Hematopoietic multipotent progenitor cell treated with erythropoietin and hydrocortisone succinate and interleukin-3 and kit ligand, for 6 days (in vitro differentiated cells): ENCODE measurements at regions not wholly inside any gene's neighbourhood (a gene's known extent, or its start where the extent isn't known, plus 50 kb on each side); places are given as distances from the start of the nearest gene placed in this dataset.
"Not testable (repeated sequence)": the region's sequence is repeated elsewhere in the genome, so short reads cannot be mapped to it uniquely, and the experiment has no call there.

ENCODE experiments used
- DNase-seq: peaks from one replicate; pipeline ENCODE4 v3.0.0-alpha.2; 2015

DNA sequence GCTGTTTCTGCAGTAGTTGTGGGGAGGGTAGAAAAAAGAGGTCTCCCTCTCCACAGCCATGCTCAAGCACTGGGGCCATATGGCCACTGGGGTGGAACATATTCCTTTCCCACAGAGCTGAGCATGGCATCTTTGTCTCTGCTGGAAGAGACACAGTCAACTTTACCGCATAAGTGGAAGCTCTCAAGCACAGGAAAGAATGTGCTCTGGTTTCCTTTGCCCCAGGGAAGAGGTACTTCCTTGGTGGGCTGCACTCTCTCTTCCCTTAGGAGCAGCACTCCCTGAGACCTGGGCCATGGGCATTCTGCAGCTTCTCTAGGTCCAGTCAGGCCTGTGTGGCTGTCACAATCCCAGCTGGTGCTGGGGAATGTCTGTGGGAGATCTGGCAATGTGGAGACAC is 168.5 kb upstream of the ACTBL2 start:
- DNase-seq: no peak

DNA sequence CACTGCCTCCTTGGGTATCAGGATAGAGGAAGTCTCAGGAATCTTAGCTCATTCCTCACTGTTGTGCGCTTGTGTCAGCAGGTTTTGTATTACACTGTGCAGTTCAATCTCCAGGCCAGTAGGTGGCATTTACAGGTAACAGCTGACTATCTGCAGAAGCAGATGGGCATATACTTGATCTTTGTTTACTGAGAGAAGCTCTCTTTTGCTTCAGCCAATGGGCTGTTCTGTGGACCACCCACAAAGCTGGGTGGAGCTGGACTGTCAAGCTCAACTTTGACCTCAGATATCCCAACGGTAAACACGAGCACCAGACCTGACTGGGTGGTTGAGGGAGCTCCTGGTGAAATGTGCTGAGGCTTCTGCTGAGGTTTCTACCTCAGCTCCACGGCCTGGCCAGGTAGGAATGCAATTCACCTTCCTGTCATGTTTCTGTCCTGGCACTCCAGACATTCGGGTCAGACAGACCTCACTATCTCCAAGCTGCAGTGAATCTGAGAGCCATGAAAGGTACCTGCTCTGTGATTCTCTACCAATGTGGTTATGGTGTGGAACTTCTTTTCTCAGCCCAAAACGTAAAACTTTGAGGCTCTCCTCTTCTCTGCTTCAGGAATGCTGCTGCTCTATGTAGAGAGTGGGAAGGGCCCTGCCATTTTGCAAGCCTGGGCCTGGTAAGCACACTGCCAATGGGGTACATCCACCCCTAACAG is 167.9 kb upstream of the ACTBL2 start:
- peak; percentile 71 for DNase-seq

DNA sequence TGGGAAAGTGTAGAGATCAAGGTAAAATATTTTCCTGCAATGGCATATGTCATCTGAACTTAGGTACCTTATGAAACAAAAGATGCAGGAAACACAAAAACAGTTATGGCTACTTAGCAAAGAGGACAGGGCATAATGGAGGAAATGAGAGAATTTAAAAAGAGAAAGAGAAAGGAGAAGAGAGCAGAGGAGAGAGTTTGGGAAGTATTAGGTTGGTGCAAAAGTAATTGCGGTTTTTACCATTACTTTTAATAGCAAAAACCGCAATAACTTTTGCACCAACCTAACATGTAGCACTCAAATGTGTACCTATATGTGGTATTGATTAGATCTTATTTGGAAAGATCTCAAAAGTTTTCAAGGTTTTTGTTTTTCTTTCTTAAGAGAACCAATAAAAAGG is 160.1 kb upstream of the ACTBL2 start:
- DNase-seq: no peak

DNA sequence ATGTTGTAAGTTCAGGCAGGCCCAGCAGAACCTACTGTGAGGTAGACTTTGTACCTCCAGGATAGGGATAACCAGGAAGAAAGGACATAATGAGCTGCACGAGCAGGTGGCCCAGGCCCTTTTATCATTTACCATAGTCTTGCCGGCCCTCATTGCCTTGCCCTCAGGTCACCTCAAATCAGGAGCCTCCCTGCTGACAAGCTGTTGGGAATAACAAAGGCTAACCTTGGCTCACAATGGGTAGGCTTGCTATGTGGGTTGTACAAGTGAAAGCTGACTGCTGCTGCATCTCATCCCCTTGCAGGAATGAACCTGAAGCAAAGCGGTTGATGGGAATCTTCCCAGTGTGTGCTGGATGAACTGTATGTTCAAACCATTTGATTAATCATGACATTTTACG is 159.5 kb upstream of the ACTBL2 start:
- DNase-seq: no peak

DNA sequence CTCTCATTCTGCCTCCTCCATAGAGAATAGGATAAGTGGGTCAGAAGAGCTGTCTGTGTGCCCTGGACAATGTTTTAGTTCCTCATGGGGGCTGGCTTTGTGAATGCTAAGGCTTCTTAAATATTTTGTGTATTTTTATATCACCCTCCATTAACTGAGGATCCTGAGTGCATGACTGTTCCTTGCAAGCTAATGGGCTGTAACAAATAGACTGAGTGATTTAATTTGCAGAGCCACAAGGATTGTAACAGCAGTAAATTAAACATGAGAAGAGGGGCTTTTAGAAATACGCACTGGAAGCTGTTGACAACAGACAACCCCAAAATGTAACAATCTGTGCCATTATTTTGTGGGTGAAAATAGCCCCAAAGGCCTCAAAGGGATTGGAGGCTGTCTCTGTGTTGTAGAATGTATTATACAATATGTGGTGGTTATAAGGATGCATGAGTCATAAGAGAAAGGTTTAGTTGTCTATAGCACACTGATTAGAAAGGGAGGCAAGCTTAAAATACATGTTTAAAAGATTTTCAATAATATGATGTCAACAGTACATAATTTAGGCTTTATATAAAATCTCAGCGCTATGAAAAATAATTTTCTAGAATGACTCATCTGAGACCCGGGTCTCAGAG is 152.7 kb upstream of the ACTBL2 start:
- DNase-seq: no peak

DNA sequence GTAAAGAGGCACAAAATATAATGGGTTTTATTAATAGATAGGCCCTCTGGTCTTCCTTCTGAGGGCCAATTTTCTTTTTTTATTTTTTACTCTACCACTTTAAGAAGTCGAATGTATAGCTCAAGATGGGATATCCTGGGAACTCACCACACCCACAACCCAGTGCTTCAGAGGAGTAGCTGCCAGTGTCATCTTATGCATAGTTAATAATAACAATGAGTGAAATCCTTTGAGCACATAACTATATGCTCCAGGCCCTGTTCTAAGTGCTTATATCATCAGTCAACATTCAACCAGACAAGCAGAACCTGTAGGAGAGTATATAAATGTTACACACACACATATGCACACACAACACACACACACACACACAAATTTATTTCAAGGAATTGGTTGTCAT is 150.3 kb upstream of the ACTBL2 start:
- DNase-seq: no peak

DNA sequence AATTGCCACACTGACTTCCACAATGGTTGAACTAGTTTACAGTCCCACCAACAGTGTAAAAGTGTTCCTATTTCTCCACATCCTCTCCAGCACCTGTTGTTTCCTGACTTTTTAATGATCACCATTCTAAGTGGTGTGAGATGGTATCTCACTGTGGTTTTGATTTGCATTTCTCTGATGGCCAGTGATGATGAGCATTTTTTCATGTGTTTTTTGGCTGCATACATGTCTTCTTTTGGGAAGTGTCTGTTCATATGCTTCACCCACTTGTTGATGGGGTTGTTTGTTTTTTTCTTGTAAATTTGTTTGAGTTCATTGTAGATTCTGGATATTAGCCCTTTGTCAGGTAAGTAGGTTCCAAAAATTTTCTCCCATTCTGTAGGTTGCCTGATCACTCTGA is 148.5 kb upstream of the ACTBL2 start:
- DNase-seq: not testable (repeated sequence)

DNA sequence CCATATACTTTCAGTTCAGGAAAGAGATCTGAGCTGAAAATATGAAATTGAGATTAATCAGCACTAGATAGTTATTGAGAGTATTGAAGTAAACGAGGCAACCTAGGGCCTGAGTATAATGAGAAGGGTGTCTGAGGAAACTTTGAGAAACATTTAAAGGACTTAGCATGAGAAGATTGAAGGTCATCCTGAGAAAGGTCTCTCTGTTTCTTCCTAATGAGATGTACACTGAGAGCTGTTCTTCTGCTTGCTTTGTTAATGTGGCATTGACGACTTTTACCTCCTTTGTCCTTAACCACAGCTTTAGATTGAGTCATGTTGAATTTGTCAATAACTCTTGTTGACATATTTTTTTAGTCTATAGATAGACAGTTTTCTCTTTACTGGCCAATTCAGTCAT is 145.1 kb upstream of the ACTBL2 start:
- DNase-seq: no peak

DNA sequence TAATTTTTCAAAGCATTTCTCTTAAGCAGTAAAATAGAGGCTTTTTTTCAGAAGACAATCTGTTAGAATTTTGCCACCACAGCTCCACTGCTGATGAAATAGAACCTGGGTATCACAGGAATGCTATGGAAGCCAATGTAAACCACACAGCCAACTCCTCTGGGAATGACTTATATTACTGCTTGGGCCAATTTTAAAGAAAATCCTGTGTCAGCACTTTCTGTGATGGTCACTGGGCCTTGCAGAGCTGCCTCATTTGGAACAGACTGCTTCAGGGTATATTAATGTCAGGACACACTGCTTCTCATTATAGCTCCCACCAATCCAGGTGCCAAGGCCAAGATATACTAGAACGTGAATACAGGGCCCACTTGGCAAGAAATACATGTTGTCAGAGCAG is 144.1 kb upstream of the ACTBL2 start:
- no peak for DNase-seq

DNA sequence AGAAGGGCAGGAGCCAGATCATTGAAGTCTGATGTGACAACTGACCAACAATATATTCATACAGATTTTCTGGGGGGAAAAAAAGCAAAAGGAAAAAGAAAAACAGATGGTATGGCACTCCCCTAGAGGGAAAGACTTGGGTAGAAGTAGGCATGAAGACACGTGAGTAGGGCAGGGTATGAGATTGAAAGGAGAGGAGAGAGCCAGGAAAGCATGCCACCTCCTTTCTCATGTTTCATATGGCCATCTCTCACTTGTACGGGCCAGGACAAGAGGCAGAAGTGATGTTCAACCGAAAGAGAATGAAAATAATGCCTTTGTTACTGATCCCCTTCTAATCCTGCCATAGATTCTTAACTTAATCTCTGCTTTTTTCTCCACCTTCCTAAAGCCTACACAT is 139.0 kb upstream of the ACTBL2 start:
- no peak for DNase-seq

DNA sequence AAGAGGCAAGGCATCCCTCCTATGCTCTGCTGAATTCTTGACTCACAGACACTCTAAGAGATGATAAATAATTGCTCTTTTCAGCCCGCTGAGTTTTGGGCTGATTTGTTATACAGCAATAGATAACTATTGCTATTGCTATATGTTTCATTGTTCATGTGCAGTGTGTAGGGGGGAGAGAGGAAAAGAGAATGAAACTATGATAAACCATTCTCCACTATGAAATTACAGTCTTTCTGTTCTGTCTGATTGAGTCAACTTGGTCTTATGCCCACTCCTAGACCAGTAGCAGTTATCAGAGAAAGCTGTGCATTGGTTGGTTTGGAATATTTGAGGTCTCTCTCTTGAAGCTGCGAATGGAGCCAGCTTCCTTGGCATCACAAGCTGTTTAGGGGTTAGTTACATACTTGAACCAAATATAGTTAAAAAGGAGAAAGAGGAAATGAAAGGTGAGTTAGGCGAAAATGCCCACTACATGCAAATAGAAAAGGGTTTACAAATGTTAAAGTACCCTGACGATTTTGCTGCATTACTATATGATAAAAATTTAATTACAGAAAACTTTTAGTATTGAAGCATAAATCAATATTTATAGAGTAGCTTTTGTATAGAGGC is 136.3 kb upstream of the ACTBL2 start:
- DNase-seq: no peak

DNA sequence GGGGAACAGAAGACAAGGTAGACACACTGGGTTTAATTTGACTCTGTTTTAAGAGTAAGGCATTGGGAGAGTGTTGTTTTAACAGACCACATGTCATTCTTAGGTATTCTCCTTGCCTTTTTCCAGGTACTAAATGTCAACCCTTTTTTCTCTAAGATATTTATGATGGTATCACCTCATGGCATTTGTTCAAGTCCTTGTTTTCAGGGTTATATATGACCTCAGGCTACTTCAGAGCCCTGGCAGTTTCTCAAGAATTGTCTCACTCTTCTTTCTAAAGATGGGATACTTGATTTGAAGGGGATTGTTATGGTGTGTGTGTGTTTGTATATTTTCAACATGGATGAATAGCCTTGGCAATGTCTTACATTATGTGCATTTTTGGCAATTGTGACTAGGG is 131.1 kb upstream of the ACTBL2 start:
- no peak for DNase-seq

DNA sequence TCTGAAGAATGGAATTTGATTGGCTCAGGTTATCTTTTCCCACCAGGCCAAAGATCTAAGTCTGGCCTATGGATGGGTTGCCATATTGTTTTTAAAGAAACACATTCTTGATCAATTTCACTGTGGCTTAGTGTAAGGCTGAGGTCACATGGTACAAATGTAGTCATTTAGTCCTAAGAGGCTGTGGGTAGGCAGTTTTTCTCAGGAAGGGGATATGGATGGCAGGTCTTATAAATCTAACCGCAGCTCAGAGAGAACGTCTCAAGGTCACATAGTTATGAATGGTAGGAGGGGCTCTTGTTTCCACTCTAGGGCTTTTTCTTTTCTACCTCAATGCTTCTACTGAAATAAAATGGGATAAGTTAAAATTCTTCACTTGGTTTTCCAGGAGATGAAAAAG is 128.6 kb upstream of the ACTBL2 start:
- DNase-seq: no peak

DNA sequence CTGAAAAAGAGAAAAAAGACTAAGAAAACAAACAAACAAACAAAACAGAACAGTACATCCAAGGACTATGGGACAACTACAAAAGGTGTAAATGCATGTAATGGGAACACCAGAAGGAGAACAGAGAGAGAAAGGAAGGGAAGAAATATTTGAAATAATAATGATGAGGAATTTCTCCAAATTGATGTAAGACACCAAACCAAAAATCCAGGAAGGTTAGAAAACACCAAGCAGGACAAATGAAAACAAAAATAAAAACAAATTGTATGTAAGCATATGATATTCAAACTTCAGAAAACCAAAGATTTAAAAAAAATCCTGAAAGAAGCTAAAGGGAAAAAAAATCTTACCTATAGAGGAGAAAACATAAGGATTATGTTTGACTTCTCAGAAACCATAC is 125.9 kb upstream of the ACTBL2 start:
- no peak for DNase-seq

DNA sequence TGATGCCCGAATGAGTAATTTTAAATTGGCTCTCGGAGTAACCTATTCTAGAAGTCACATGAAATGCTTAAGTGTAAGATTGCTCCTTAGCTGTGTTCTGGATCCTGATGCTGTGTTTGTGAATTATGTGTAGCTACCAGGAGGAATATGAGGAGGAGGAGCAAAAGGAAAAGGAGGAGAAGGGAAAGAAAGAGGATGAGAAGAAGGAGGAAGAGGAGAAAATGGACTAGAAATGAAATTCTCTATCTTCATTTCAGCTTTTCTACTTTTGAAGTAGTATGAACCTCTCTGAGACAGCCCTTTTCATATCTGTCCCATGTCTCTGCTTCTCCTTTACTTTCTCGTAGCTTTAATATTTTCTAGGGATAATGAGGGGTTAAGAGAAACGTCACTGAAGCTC is 119.4 kb upstream of the ACTBL2 start:
- no peak for DNase-seq

DNA sequence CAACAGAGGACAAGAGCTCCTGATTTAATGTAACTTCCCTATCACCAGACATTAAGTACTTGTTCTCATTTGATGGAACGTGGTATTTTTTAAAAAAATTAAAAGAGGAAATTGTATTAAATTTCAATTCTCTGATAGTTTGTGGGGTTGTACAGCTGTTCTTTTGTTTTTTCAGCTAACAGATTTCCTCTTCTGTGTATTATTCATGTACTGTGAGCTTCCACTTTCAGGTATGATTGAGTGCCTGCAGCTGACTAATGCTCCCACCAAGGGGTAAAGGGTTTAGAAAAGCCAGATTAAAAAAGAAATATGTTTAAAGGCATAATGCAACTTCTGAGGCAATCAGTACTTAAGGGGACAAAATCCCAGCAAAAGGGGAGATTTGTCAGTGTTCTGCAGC is 117.7 kb upstream of the ACTBL2 start:
- DNase-seq: no peak

DNA sequence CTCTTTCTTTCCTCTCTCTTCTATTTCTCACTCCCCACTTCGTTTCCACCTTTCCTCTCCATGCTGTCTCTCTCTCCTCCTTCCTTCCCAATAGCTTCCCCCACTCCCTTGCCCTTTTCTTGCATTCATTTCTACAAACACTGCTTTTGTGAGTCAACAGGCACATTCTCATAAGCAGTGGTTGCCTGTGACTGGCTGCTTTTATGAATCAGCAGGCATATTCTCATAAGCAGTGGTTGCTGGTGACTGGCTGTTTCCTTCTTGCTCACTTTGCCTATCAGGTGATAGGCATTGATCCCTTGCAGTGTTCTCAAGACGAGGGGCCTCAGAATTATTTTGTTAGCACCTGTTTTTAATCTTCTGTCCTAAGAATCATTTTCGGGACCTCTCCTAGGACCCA is 116.1 kb upstream of the ACTBL2 start:
- no peak for DNase-seq

DNA sequence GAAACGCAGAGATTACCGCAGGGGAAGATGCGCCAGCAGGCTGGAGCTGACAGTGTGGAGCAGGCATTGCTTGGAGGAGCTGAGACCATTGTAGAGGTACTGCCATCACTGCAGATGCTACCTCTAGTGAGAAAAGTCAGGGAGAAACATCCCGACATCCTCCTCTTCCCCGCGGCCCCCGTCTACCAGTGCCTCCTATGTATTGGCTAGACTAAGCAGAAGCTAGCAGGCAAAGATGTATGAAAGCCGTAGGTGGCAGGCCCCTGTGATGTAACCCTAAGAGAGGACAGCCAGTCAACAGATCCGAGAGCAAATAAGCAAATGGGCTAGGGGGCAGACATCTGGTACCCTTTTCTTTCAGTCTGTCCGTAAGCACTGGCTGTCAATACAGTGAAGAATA is 115.5 kb upstream of the ACTBL2 start:
- no peak for DNase-seq

DNA sequence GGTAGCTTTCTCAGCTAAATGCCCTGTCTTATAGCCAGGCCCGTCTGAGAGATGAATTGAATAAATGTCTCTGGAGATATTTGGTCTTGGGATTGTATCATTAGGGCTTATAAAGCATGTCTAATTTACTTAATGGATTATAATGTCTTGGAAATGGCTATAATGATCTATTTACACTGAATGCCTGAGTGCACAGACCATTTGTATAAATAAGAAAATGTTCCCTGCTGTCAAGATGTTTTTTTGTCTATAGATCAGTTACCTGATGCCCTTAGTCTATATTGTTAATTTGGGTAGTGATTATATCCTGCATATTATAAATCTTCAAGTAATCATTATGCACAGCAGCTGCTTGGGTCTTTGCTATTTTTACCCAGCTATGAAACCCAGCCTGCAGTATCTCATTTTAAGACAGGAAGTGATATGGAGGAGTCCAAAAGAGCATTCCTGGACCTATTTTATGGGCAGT is 112.9 kb upstream of the ACTBL2 start:
- DNase-seq: no peak

DNA sequence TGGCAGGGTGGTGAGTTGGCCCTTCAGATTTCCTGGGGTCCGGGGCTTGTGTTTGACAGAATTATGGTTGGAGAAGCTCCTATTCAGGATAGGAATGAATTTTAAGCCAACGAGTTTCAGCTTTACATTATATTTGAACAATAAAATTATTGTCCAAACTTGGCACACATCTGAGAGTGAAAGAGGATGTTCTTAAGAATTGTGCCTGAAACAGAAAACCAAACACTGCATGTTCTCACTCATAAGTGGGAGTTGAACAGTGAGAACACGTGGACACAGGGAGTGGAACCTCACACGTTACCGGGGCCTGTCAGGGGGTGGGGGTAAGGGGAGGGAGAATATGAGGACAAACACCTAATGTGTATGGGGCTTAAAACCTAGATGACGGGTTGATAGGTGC is 111.8 kb upstream of the ACTBL2 start:
- DNase-seq: no peak

DNA sequence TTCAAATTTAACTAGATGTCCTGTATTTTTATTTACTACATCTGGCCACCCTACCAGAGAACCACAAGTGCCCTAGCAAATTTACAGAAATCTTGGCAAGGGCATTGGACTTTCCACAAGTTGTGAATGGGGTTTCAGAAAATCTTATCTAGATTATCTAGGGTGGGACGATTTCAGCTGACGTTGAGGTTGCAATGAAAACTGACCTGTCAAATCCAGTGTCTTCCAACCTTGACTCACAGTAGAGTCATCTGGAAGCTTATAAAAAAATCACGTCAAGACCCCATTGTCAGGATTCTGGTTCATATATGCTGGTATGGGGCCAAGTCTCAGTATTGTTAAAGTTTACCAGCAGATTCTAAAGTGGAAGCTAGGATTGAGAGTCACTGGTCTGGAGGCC is 109.6 kb upstream of the ACTBL2 start:
- DNase-seq: no peak

DNA sequence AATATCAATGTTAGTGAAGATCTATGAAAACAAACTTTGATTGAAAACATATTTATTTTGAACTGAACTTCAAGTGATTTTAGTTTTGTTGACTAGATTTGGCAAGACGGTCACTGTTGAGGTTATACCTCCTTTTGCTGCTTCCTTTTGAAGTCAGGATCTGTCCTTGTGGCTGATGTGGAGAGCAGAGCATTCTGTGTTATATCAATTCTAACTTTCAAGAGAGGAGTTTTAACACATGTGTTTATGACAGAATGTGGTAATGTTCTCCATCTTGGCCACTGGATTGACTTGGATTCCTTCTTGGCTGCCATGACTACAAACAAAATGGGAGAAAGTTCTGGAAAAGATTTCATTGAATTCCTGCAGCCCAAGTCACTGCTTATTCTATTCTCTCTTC is 104.0 kb upstream of the ACTBL2 start:
- DNase-seq: no peak

DNA sequence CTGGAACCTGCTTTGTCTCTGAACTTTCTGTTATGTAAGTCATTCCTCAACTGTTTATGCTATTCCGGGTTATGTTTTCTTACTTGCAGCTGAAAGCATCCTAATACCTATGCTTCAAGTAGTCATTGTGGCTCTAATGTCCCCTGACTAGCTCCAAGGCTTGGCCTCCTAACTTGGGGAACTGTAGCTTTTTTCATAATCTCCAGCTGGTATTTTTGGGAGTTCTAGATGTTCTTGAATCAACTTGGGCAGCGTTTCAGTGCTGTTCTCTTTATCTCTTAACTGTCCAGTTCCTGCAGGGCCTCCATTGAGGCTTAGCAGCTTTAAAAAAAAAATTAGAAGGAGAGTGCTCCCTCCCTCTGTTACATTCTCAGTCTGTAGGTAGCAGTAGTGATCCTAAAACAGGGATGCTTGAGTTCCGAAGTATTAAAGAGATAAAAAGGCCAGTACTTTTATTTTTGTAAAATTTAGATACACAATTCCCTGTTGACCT is 100.0 kb upstream of the ACTBL2 start:
- no peak for DNase-seq

DNA sequence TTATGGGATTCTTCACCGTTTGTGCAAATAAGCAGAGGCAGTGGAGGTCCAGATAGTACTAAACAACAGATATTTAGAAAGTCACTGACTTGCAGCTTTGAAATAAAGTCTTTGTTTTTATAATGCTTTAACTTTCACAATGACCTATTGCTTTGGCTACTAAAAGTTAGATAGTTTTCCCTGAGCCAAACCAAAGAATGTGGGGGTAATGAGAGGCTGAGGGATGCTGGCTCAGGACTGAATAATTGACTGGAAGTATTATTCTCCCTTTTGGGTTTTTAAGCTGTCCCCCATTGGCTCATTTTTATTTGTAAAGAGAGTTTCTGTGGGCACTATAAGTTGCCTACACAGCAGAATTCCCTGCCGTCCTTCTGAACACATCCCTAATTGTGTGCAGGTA is 99.2 kb upstream of the ACTBL2 start:
- no peak for DNase-seq
